Bronchial epithelial cell (primary cell): ENCODE measurements at regions not wholly inside any gene's neighbourhood (a gene's known extent, or its start where the extent isn't known, plus 50 kb on each side); places are given as distances from the start of the nearest gene placed in this dataset.

ENCODE experiments used
- DNase-seq: peaks from one replicate; pipeline ENCODE4 v3.0.0-alpha.2; 2010; ENCODE audit warnings: low read depth
- FAIRE-seq: peaks from 2 replicates; lab custom pipeline; 2011; peaks lifted over from hg19 to GRCh38; lab: Jason Lieb, UNC
- H3K27me3 ChIP-seq: 2 replicates; pipeline ENCODE4 v1.5.1; 2011; ENCODE audit warnings: low read length; ENCODE audit not compliant: control insufficient read depth, insufficient read depth
- H3K36me3 ChIP-seq: 2 replicates; pipeline ENCODE4 v1.5.1; 2011; ENCODE audit warnings: low read length; ENCODE audit not compliant: control insufficient read depth, insufficient read depth
- H3K4me3 ChIP-seq: 2 replicates; pipeline ENCODE4 v1.5.1; 2011; ENCODE audit warnings: mild to moderate bottlenecking, low read depth, low read length, control low read depth
- TF ChIP-seq, protein P1 (sequence below): IDR thresholded peaks from 2 replicates; pipeline ENCODE4 v1.5.1; 2011; ENCODE audit warnings: mild to moderate bottlenecking, moderate library complexity, low read length, control low read depth, inconsistent platforms; ENCODE audit not compliant: insufficient read depth, severe bottlenecking

- TF ChIP-seq, protein P1, sequence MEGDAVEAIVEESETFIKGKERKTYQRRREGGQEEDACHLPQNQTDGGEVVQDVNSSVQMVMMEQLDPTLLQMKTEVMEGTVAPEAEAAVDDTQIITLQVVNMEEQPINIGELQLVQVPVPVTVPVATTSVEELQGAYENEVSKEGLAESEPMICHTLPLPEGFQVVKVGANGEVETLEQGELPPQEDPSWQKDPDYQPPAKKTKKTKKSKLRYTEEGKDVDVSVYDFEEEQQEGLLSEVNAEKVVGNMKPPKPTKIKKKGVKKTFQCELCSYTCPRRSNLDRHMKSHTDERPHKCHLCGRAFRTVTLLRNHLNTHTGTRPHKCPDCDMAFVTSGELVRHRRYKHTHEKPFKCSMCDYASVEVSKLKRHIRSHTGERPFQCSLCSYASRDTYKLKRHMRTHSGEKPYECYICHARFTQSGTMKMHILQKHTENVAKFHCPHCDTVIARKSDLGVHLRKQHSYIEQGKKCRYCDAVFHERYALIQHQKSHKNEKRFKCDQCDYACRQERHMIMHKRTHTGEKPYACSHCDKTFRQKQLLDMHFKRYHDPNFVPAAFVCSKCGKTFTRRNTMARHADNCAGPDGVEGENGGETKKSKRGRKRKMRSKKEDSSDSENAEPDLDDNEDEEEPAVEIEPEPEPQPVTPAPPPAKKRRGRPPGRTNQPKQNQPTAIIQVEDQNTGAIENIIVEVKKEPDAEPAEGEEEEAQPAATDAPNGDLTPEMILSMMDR = no peak
- H3K27me3 ChIP-seq = no peaks in the 10 kb centered on the region
- DNase-seq (no peak), FAIRE-seq (no peak)
- H3K36me3 ChIP-seq = no peaks in the 10 kb centered on the region
- H3K4me3 ChIP-seq = no peak overlapping the region
These were observed 136.0 kb upstream of the FAM20C start for GRCh38 chr7:56291-56913.

- H3K27me3 ChIP-seq = no peaks in the 10 kb centered on the region
- H3K36me3 ChIP-seq = no peaks in the 10 kb centered on the region
- FAIRE-seq = no peak
- H3K4me3 ChIP-seq = no peak overlapping the region
- TF ChIP-seq, protein P1 = no peak
- no peak for DNase-seq
These were observed 135.3 kb upstream of the FAM20C start for GRCh38 chr7:57071-57470.

- TF ChIP-seq, protein P1 = no peak
- FAIRE-seq (no peak), DNase-seq (no peak)
- H3K36me3 ChIP-seq = no peaks in the 10 kb centered on the region
- no peaks in the 10 kb centered on the region for H3K27me3 ChIP-seq
- H3K4me3 ChIP-seq = no peak overlapping the region
These were observed 134.7 kb upstream of the FAM20C start for GRCh38 chr7:57482-58255.

DNA sequence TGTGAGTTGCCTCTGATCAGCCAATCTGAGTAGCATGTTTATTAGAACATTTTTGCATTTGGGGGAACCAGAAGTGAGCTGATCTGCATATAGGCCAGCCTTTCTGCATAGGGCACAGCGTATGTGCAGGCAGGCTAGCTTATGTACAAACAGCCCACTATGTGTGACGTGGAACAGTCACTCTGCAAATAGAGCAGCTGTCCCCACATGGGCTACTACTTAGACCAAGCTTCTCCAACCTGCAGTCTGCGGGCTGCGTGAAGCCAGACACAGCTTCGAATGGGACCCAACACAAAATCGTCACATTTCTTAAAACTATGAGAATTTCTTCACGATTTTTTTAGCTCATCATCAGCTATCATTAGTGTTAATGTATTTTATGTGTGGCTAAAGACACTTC lies 134.1 kb upstream of the FAM20C start:
- Histone ChIP-seq H3K36me3 (no peaks in the 10 kb centered on the region), H3K4me3 (no peak overlapping the region), H3K27me3 (no peaks in the 10 kb centered on the region)
- TF ChIP-seq, protein P1 = no peak
- FAIRE-seq = no peak
- DNase-seq = no peak

DNA sequence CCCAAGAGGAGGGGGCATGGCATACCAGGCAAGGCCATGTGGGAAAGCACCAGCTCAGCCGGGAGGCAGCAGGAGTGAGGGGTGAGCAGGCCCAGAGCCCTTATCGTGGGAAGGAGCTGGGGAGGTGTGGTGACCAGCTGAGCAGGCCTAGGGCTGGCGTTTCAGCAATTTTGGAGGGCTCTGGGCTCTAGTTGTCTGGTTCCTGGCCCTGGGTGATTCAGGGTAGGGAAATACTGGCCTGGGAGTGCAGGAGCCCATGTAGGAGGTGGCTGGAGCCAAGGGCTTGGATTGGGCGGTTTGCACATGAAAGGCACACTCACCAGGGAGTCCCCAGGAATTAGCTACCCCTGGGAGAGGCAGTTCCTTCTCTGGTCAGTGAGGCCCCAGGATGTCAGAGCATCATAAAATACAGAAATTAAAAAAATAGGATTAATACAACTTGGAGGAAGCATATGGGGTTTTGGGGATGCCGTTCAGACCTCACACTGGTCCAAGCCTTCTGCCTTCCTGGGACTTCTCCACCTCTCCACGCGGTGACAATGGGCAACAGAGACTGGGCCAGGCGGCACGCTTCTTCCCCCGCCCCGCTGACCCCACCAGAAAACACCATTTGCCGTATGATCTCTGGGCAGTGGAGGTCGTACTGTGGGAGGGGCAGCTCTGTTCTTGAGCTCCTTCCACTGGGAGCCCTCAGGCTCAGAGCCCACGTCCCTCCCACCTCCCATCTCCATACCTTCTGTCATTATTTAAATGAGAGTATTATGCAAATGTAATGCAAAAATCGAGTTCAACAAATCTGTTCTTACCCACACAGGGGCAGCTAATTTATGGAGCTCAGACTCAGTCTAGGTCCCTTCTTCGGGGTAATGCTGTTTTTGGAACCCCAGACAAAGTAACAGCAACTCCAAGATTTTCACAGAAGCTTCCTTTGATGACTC lies 133.0 kb upstream of the FAM20C start:
- Histone ChIP-seq H3K4me3 (no peak overlapping the region), H3K27me3 (no peaks in the 10 kb centered on the region), H3K36me3 (no peaks in the 10 kb centered on the region)
- DNase-seq = no peak
- TF ChIP-seq, protein P1 = no peak
- no peak for FAIRE-seq
